HG03521 (cell line): ENCODE measurements at regions not wholly inside any gene's neighbourhood (a gene's known extent, or its start where the extent isn't known, plus 50 kb on each side); places are given as distances from the start of the nearest gene placed in this dataset.

Experiments
- ATAC-seq: cut with Tn5 transposase; IDR thresholded peaks from one replicate; pipeline ENCODE4 v1.9.1; 2021; ENCODE audit warnings: mild to moderate bottlenecking, moderate library complexity; ENCODE audit not compliant: unreplicated experiment

DNA sequence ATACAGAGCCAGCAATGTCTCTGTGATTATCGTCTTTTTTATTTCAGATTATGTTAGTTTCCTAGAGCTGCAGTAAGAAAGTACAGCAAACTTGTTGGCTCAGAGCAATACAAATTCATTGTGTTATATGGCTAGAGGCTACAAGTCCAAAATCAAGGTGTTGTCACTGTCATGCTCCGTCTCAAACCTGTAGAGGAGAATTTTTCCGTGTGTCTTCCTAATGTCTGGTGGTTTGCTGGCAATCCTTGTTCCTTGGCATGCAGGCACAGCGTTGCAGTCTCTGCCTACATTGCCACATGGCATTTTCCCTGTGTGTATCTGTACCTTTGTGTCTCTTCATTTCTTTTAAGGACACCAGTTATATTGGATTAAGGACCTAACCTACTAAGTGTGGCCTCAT, 244.4 kb downstream of the LRRIQ3 start:
- ATAC-seq = no peak

DNA sequence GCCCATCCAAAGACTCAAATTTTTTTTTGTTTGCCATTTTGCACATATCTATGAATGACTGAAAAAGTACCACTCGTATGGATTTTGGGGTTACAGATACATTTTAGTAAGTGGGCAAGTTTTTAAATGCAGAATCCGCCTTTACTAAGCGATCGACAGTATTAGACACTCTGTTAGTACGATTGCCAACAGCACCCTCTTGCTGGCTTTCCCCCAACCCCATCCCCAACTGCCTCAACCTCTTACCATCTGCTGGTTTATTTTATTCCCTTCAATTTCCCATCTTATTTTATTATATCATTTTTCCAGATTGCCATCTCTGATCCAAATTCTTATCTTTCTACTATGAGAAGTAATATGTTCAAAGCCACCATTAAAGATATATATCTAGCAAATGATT, 244.8 kb downstream of the LRRIQ3 start:
- ATAC-seq = no peak

DNA sequence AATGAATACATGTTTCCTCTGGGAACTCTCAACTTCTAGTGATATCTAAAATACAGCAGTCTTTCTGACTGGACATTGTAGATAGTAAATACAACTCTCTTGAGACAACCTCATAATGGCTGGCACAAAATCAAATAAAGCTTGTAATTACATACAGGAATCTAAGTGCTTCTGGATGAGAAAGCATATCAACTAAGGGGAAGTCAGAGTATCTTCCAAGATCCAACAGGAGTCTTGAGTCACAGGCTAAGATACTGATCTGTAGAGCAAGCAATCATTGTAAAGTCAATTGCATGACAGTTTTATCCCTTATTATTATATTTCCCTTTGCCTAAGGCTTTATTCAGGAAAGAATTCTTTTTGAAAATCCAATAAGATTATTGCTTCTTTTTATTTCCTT, 249.9 kb downstream of the LRRIQ3 start:
- no peak for ATAC-seq

DNA sequence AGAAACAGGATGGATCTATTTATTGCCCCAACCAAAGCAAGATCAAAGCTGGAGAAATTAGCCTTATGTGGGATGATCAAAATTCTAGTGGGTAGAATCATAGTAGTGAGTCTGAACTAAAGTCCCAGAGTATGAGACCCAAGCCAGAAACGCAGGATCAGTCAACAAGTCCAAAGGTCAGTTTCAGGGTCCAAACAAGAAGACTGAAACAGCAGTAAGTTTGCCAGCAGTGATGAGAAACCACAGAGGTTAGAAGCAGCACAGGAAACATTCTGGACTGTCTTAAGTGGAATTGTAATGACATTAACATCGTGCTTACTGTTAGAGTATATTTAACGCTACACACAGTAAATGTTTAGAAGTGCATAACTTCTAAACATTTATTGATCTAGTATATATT, 251.0 kb downstream of the LRRIQ3 start:
- no peak for ATAC-seq

DNA sequence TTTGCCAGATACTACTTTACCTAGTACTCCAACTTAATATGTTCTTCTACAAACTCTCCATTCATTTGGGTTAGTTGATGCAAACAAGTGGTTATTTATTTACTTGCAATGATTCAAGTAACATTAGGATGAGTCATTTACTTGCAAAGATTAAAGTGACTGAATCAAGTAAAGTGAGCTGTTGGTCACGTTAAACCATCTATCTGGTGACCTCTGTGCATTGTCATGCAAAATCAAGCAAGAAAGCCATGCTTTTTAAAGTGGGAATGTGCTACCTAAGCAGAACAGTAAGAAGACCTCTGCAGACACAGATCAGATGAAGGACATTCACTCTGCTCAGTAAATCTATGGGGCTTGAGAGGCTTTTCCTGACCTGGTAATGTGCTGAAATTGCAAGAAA, 254.7 kb downstream of the LRRIQ3 start:
- no peak for ATAC-seq

DNA sequence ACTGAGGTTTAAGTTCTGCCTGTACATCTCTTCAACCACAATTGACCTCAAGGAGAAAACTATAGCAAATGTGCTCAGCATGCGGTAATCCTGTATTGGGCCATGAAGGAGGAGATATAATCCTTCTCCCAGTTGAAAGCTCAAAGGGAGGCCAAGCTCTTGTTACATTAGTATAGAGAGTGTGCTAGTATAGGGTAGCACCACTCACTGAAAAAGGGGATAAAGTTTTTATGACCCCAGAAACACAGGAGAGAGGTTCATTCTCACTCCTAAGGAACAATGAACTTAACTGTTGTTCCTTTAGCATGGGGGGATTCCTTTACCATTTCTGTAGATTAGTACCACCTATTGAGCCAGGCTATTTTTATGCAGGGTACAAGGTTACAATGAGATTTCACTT, 267.7 kb downstream of the LRRIQ3 start:
- ATAC-seq = no peak

DNA sequence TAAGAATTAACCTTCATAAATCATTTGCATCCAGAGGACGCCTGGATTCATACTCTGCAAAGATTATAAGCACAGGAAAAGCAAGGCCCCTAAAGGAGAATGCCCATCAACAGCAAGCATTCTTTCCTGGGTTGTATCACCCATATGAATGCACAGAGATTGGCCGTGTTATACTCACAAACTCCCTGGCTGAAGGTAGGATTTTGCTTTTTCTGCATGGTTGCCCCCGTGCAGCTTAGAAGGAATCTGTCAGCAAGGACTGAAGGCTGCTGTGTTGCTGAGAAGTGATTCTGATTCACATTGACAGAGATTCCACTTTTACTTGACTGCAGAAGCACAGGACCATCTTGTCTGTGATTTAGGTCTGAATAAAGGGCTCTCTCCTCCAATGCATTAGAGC, 283.0 kb downstream of the LRRIQ3 start:
- no peak for ATAC-seq

DNA sequence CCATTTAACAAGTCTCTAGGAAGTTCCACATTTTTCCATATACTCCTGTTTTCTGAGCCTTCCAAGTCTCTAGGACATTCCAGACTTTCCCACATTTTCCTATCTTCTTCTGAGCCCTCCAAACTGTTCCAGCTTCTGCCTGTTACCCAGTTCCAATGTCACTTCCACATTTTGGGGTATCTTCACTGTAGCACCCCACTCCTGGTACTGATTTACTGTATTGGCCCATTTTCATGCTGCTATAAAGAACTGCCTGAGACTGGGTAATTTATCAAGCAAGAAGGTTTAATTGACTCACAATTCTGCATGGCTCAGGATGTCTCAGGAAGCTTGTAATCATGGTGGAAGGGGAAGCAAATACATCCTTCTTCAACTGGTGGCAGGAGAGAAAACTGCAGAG, 285.0 kb downstream of the LRRIQ3 start:
- ATAC-seq = no peak

DNA sequence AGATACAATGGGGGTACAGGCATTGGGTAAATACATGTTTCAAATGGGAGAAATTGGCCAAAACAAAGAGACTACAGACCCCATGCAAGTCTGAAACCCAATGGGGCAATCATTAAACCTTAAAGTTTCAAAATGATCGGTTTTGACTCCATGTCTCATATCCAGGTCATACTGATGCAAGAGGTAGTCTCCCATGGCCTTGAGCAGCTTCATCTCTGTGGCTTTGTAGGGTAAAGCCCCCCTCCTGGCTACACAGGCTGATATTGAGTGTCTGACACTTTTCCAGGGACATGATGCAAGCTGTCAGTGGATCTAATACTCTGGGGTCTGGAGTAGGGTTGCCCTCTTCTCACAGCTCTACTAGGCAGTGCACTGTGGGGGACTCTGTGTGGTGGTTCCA, 286.1 kb downstream of the LRRIQ3 start:
- no peak for ATAC-seq

DNA sequence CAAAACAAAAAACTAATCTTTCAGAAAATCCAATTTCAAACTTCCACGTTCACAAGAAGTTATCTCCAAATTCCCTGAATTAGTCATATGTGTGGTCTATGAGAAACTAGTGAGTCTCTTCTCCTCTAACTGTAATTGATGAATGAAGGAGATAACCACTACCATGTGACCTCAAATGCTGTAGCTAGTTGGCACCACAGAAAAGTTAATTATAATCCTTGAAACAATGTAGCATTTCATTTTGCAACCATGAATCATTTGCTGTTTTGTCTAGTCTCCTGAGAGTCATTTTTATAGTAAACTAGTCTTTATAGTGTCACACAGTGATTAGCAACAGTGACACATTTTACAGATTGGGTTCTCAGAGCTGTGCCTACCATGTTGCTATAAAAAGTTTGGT, 287.5 kb downstream of the LRRIQ3 start:
- ATAC-seq = no peak

DNA sequence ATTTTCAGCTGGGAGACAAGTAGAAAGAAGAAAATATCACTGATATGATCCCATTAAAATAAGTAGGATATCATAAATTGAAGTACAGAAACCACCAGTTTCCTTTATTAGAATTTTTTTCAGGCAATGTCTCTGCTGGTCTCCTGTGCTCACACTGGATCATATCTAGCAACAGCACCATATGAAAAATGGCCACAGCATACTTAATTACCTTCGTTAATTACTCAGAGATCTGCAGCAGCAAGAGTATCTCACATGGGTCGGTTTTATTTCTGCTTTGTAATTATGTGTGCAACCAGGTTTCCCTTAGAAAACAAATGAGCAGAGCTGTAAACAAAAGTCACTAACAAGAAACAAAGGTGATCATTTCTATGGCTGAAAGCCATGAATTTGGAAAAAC, 287.9 kb downstream of the LRRIQ3 start:
- ATAC-seq = no peak

DNA sequence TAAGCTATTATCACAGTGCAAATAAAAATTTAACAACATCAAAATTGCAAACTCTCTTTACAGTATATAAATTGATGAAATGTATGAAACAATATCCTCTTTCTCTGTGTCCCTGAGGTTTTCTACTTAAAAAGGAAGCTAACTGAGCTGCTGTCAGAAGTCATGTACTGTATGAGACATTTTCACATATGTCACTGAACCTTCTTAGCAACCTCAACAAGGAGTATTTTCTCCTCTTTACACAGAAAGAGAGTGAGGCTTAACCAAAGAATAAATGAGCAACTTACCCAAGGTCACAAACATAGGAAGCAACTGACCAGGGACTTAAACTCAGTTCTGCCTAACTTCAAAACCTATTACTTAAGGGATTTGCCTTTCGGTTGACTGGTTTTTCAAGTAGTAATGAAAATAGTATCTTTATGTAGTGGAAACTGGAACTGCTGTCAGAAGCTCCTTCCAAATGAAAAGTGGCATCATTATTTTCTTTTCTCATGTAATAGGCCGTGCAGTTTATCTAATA, 288.9 kb downstream of the LRRIQ3 start:
- no peak for ATAC-seq

DNA sequence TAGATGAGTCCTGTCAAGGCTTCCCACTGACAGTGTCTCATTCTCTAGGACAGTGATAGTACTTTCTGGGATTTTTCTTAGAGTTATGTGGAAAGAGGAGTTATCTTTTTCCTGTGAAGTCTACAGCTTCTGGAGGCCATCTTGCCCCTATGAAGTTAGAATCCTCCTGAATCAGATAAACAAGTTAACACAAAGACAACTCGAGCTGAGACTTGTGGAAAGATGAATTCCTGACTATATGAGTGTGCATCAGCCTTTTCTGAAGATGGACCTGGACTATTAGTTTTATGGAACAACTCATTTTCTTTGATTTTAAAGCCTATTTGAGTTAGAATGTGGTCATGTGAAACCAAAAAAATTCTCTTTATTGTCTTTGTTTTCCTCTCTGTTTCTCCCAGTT, 290.9 kb downstream of the LRRIQ3 start:
- ATAC-seq = no peak

DNA sequence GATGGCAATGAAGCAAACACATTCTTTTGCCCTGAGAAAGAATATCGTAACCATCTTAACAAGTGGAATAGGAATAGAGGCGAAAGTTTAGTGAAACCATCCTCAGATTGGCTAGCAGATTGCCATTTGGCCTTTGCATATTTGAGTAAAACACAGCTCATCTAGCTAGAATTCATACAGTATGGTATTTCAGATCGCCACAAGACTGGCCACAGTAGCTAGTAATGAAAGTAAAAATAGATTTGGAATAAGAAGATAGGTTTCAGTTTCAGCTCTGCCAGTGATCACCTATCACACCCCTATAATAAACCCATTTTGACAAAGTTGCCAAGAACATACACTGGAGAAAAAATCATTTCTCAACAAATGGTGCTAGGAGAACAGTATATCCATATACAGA, 294.9 kb downstream of the LRRIQ3 start:
- ATAC-seq = no peak

DNA sequence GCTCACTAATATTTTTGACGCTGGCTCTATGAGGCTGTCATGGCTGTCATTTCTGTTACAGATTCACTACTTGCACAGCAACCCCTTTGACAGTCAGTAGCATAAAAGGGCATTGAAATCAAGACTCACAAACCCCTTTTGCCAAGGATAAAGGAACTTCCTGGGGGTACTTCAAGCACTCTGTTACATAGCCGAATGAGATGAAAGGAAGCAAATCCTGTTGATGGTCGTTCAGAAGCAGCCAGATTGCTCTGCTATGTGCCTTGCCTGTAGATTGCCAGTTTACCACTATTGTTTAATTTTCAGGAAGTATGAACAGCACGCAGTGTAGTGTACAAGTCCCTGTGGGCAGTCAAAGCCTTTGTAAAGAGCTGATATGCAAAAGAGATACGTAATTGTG, 296.2 kb downstream of the LRRIQ3 start:
- no peak for ATAC-seq

DNA sequence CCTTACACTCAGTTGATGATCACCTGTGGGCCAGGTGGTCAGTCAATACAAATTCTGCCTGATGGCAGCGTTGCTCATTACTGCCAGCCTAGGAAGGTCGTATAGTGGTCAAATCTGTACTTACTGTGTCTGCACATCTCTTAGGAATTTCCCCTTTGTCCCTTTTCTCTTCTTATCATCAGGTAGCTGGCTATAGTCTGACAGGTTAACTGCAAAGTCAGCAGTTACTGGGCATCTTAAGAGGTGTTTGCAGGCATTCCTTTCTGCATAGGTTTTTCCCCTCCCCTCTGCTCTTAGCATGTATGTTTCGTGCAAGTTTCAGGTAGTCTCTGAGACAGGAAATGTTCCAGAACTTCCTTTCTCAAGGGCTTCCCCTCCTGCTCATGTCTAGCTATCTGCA, 298.7 kb downstream of the LRRIQ3 start:
- no peak for ATAC-seq

DNA sequence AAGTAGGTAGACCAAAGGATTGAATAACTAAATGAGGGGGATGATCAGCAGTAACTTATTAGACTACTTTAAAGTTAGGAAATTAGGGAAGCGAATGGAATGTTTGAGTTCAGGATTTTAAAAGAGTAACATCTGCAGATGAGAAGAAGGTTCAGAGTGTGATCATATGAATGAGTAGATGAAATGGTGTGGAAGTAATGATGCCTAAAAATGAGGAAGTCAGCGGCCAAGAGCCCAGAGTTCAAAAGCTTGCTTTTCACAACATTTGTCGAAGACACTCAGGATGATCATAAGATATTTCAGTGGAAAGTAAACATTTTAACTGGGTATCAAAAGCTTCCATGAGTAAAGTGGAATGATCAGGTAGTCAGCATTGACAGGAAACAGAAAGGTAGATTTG, 299.4 kb downstream of the LRRIQ3 start:
- no peak for ATAC-seq

DNA sequence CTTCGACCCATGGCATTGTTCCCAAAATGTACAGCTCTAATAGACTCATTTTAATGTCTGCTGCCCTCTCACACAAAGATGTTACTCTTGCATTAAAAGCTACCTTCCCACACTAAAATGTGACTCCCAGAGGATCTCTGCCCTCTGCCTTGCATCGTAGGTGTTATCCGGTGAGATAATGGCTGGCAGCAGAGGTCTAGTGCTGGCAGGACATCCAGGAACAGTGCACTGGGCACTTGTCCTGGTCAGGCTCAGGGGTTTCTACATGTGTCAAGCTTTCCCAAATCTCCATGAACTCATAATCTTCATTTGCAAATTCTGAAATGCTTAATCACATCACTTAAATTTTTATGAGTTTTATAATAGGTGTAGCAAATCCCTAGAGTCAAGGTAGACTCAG, 310.6 kb downstream of the LRRIQ3 start:
- no peak for ATAC-seq

DNA sequence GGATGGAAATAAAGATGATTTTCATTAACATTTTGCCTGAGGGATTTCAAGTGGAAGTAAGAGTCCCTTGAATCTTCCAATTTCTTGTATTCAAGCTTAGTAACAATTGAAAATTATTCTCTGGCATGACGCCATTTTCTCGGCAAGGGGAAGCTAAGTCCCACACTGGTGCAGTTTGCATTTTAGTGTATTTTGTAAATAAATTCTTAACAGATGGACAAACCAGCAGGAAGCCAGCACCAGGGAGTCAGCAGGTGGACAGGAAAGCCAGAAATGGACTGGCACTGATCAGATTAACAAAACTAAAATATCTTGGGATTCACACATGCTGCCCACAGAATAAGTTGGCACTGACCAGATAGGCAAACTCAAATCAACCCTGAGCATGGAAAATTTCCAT, 311.3 kb downstream of the LRRIQ3 start:
- ATAC-seq = no peak

DNA sequence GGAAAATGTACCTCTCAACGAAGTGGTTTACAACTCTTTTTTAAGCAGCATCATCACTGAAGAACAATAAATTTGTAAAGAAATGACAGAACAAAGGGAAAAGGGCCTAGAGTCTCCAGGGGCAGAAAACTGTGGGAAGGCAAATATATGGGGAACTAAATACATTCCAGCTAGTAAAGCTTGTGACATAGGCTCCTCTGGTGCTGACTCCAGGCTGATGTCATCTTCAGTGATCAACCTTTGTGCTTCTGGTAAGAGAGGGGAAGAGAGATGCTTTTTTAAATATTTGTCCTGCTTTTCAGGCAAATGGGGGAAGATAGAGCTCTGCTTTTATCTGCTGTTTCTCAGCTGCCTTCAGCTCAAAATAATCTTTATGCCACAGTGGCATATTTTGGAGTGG, 323.2 kb downstream of the LRRIQ3 start:
- no peak for ATAC-seq

DNA sequence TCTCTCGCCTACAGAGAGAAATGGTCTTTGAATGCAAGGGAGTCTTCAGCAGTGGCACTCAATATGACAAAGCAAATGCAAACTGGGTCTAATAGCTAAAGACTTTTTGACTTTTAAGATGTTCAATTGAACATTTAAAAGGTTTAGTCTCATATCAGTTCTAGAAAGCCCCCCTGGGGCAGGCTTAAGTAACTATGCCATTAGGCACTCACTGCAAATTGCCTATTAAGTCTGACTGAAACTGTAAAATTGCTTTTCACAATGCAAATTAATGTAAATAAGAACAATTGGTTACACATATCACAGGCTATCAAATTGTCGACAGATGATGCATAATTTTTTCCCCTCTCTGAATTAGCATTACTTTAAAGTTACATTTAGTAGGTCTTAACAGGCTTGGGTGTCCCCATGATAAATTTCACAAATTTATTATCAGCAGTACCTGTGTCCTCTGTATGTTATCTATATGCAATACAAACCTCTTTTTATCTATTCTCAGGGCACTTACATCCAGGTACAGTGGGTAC, 329.1 kb downstream of the LRRIQ3 start:
- ATAC-seq = no peak

DNA sequence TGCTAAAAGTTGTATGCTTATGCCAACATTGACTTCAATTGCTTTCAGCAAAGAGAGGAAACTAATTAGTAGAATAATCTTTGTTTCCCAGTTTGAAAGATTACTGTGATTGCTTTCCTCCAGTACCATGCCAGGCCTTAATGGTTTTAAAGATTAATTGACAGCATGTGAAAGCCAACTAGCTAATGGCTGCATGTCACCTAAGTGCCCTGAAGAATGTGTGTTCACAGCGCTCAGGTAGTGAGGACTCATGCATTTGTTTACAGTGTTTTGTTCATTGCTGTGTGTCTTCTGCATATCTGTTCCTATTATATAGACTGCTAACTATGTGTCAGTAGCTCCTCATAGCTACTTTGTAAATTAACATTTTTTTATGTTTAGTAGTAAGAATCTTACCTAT, 335.6 kb downstream of the LRRIQ3 start:
- ATAC-seq = no peak

DNA sequence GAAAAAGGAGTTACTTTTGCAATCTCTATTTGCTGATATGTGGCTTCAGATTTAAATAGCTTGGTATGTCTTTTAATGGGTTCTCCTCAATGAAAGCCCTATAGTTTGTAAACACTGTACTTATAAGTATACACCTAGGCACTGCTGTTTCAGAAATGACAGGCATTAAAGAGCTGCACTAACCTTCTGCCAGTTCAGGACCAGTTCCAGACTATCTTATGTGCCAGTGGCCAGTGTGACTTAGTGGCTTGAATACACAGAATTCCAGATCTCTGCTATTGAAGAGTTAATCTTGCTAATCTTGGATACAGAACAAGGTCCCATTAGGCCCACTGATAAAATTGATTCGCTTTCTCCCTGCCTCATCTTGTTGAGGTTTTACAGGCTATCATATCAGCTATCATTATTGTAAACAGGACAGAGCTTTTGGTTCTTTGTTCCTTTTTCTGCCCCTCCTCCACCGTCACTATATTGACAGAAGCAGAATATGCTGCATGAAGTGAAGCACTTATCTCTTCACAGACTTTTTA, 337.5 kb downstream of the LRRIQ3 start:
- no peak for ATAC-seq
